Mucosa of stomach (tissue), 1 donor: ENCODE measurements at regions not wholly inside any gene's neighbourhood (a gene's known extent, or its start where the extent isn't known, plus 50 kb on each side); places are given as distances from the start of the nearest gene placed in this dataset.

Experiments used
- H3K27me3 ChIP-seq: one replicate; pipeline ENCODE4 v1.7.0; 2013; ENCODE audit warnings: mild to moderate bottlenecking, low read length; ENCODE audit not compliant: control insufficient read depth, insufficient read depth
- H3K36me3 ChIP-seq: one replicate; pipeline ENCODE4 v1.7.0; 2013; ENCODE audit warnings: low read length; ENCODE audit not compliant: control insufficient read depth, insufficient read depth
- H3K4me1 ChIP-seq: one replicate; pipeline ENCODE4 v1.7.0; 2013; ENCODE audit warnings: mild to moderate bottlenecking, low read length; ENCODE audit not compliant: control insufficient read depth, insufficient read depth
- H3K4me3 ChIP-seq: one replicate; pipeline ENCODE4 v1.7.0; 2013; ENCODE audit warnings: low read length
- H3K9ac ChIP-seq: one replicate; pipeline ENCODE4 v1.7.0; 2013; ENCODE audit warnings: mild to moderate bottlenecking, low read length, moderate library complexity
- H3K9me3 ChIP-seq: one replicate; pipeline ENCODE4 v1.7.0; 2013; ENCODE audit warnings: mild to moderate bottlenecking, low read length, moderate library complexity; ENCODE audit not compliant: control insufficient read depth
- donor health status: Pancreatic carcinoma.

DNA sequence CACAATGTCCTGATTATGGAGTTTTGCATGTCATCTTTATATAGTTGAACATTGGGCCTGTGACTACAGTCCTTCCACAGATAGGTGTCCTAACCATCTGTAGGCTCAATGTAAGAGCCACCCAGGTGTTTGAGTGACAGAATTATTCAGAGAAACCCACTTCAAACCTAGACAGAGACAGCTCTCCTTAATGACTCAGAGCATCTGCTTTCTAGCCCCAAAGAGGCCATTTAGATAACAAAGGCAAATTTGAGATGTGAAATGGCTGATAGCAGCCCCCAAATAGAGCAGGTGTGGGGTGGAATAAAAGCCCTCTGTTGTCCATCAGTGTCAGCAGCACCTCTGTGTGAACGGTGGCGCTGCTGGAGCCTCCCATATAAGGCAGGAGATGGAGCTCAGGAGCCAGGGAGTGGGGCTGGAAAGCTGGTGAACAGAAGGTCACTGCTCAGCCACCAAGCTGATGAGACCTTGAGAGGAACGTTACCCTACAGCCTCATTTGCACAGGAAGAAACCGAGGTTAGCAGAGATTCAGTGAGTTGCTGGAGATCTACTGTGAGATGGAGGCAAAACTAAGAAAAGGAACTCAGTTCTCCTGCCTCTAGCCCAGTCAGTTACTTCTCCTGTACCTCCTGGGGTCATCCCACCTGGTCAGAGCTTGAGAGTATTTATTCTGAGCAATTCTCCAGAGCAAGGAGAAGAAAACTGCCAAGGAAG is 153.3 kb upstream of the LNX1 start:
- H3K27me3 ChIP-seq, result no peaks in the 10 kb centered on the region

DNA sequence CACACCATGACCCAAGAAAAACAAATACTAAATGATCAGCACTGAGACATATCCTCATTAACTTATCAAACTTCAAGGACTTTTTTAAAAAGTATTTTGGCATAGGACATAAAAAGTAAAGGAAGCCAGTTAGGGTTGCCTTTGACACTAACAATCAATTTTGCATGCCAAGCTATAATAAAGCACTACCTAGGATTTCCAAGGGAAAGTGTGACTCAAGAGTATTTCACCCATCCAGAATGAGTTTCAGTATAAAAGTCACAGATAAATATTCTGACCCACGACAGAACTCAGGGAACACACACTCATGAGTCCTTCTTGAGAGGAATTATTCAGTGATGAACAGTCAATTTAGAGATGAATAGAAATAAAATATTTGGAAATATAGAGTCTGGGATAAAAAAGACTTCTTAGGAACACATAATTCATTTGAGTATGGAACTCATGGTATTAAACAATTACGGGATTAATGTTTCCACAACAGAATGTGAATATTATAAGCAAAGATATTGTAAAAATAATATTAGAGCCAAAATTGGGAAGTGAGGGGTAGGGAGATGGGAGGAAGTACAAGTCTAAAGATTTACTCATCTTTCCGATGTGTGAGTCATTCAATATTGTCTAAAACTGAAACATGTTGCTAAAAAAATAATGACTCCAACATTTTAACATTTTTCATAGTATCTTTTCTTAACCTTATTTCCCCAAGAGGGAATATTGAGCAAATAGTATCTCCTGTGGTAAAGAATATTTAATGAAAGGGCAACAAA is 143.5 kb upstream of the LNX1 start:
- H3K27me3 ChIP-seq, result no peaks in the 10 kb centered on the region
- no peaks in the 10 kb centered on the region for H3K9me3 ChIP-seq
- H3K4me1 ChIP-seq, result no peaks in the 10 kb centered on the region
- no peaks in the 10 kb centered on the region for H3K36me3 ChIP-seq
- no peak overlapping the region for H3K9ac ChIP-seq
- no peak overlapping the region for H3K4me3 ChIP-seq

More for the DNA sequence above, 153.3 kb upstream of the LNX1 start:
- no peak overlapping the region for H3K4me3 ChIP-seq
- no peak overlapping the region for H3K9ac ChIP-seq
- H3K36me3 ChIP-seq, result no peaks in the 10 kb centered on the region
- H3K9me3 ChIP-seq, result no peaks in the 10 kb centered on the region
- H3K4me1 ChIP-seq, result no peaks in the 10 kb centered on the region

DNA sequence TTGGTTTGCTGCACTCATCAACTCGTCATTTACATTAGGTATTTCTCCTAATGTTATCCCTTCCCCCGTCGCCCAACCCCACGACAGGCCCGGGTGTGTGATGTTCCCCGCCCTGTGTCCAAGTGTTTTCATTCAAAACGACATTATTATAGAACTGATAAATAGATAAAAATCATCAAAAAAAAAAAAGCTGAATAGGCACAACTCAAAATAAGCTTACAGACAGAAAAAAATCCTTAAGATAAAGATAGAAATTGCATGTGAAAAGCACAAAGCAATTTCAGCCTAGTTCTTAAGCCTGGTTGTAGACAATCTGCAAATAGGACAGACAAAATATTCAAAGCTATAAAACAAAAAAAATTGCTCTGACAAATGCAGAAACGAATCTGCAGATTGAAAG is 142.9 kb upstream of the LNX1 start:
- Histone ChIP-seq H3K4me1 (no peaks in the 10 kb centered on the region), H3K9ac (no peak overlapping the region), H3K4me3 (no peak overlapping the region), H3K36me3 (no peaks in the 10 kb centered on the region), H3K9me3 (no peaks in the 10 kb centered on the region), H3K27me3 (no peaks in the 10 kb centered on the region)

DNA sequence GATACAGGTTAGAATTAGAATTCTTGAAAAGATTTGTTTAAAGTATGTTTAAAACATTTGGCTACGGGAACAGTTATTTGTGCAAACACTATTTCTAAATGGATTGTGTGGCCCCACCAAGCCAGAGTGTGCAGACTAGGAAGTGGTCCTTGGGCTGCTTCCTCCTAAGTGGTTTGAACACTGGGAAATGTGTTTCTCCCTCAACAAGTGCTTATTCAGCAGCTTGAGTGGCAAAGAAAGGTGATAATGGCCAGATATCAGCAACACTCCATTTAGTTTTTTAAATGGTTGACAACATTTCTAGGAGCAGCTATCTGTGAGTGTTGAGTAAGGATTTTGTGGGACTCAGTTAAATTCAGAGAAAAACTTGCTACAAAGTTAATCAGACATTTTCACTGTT is 141.4 kb upstream of the LNX1 start:
- H3K4me3 ChIP-seq, result no peak overlapping the region
- no peaks in the 10 kb centered on the region for H3K36me3 ChIP-seq
- H3K27me3 ChIP-seq, result no peaks in the 10 kb centered on the region
- H3K9me3 ChIP-seq, result no peaks in the 10 kb centered on the region
- no peaks in the 10 kb centered on the region for H3K4me1 ChIP-seq
- no peak overlapping the region for H3K9ac ChIP-seq

GRCh38 chr4:53730031-53730805 is 138.9 kb upstream of the LNX1 start:
- H3K36me3 ChIP-seq, result no peaks in the 10 kb centered on the region

DNA sequence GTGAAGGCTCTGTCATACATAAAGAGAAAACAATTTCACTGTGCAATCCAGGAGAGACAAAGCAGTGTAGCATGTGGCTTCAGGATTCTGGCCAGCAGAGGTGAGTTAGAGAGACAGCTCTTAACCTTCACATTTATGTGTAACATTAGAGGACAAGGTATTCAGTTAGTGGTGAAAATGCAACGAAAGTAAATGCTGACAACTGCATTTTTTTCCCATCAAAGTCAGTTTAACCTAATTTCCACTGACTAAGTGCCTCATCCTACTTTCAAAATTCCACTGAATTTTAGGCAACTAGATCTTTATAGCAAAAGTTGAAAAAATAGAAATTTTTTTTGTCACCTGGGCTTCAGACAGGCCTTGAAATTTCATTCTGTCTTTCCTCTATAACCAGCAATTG is 130.8 kb upstream of the LNX1 start:
- Histone ChIP-seq H3K27me3 (no peaks in the 10 kb centered on the region), H3K9me3 (no peaks in the 10 kb centered on the region), H3K36me3 (no peaks in the 10 kb centered on the region), H3K4me1 (no peaks in the 10 kb centered on the region), H3K9ac (no peak overlapping the region), H3K4me3 (no peak overlapping the region)

More at GRCh38 chr4:53730031-53730805, 138.9 kb upstream of the LNX1 start:
- H3K4me3 ChIP-seq, result no peak overlapping the region
- no peaks in the 10 kb centered on the region for H3K4me1 ChIP-seq
- no peak overlapping the region for H3K9ac ChIP-seq
- no peaks in the 10 kb centered on the region for H3K27me3 ChIP-seq
- H3K9me3 ChIP-seq, result no peaks in the 10 kb centered on the region

DNA sequence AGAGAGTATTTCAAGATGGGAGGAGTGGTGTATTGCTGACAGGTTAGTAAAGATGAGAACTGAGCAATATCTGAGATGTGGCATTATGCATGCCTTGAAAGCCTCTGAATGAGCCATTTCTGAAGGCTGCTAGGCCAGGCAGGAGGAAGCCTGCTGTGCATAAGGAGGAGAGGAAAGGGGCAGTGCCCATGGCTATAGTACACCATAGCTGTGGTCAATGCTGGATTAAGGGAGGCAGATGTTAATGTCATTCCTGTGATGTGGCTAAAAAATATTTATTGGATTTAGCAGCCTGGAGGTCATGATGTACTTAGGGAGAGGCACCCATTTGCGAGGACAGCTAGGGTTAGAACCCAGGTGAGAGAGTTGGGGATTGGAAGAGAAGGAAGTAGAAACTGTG is 130.0 kb upstream of the LNX1 start:
- Histone ChIP-seq H3K9me3 (no peaks in the 10 kb centered on the region), H3K4me1 (no peaks in the 10 kb centered on the region), H3K27me3 (no peaks in the 10 kb centered on the region), H3K4me3 (no peak overlapping the region), H3K36me3 (no peaks in the 10 kb centered on the region), H3K9ac (no peak overlapping the region)

GRCh38 chr4:53720776-53721175 is 129.5 kb upstream of the LNX1 start:
- Histone ChIP-seq H3K9me3 (no peaks in the 10 kb centered on the region), H3K27me3 (no peaks in the 10 kb centered on the region), H3K36me3 (no peaks in the 10 kb centered on the region), H3K4me3 (no peak overlapping the region), H3K4me1 (no peaks in the 10 kb centered on the region), H3K9ac (no peak overlapping the region)

DNA sequence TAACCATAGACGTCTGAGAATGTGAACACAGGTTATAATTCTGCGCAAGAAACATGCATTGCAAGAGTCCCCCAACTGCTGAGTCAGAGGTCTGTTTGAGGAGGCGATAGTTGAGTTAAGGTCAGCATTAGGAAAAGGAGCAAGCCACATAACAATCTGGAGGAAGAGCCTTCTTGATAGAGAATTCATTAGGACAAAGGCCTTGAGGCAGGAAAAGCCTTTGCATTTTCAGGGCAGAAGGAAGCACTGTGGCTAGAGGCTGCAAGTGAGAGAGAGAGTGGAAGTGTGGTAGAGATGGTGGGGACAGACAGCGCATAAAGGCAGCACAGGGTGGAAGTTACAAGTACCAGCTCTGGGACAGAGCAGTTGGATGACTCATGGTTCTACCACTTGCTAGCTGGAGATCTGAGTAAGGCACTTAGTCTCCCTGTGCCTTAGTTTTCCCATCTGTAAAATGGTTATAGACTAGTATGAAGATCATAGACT is 125.8 kb upstream of the LNX1 start:
- no peaks in the 10 kb centered on the region for H3K27me3 ChIP-seq
- no peaks in the 10 kb centered on the region for H3K4me1 ChIP-seq
- no peaks in the 10 kb centered on the region for H3K9me3 ChIP-seq
- H3K36me3 ChIP-seq, result no peaks in the 10 kb centered on the region
- no peak overlapping the region for H3K9ac ChIP-seq
- H3K4me3 ChIP-seq, result no peak overlapping the region

DNA sequence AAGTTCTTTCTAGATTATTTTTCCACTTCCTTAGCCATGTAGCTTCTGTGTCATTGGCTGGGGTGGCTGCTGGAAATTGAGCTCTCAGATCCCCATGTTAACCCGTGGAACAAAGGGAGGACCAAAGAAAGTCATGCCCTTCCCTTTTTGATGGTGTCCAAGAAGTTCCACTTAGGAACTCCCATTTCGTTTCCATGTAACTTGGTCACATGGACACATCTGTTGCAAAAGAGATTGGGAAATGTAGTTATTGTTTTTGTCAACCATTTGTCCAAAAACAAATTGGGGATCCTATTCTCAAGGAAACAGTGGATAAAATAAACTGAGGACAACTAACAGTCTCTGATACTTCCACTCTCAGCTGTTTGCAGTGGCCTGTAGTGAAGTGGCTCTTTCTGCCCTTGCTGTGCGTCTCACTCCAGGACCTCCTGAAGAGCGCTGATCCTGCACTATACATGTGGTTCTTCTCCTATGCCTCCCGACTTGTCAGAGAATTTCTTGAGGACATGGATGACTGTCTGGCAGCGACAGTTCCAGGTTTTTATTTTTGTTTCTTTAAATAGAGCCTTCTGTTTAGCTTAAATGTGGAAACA is 125.3 kb upstream of the LNX1 start:
- H3K9ac ChIP-seq, result no peak overlapping the region
- no peak overlapping the region for H3K4me3 ChIP-seq
- H3K4me1 ChIP-seq, result no peaks in the 10 kb centered on the region
- no peaks in the 10 kb centered on the region for H3K36me3 ChIP-seq
- H3K27me3 ChIP-seq, result no peaks in the 10 kb centered on the region
- H3K9me3 ChIP-seq, result no peaks in the 10 kb centered on the region

DNA sequence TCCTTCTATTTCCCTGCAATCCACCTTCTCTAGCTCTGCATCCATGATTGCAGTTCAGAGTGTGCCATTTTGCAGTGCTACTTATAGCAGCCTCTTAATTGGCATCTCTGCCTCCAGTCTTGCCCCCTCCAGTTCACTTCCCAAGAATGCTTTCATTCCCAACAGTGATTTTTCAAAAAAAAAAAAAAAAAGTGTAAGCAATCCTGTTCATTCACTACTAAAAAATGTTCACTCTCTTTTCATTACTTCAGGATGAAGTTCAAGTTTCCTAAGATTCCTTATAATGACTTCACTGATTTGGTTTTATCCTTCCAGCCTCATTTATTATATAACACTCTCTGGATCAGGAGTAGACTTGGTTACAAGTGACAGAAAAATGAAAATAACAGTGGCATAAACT is 124.7 kb upstream of the LNX1 start:
- H3K27me3 ChIP-seq, result no peaks in the 10 kb centered on the region

More for the DNA sequence above, 124.7 kb upstream of the LNX1 start:
- no peaks in the 10 kb centered on the region for H3K9me3 ChIP-seq
- H3K4me3 ChIP-seq, result no peak overlapping the region
- no peaks in the 10 kb centered on the region for H3K4me1 ChIP-seq
- no peaks in the 10 kb centered on the region for H3K36me3 ChIP-seq
- no peak overlapping the region for H3K9ac ChIP-seq
